ENCODE measurements at regions not wholly inside any gene's neighbourhood (a gene's known extent, or its start where the extent isn't known, plus 50 kb on each side); places are given as distances from the start of the nearest gene placed in this dataset.
"Not testable (repeated sequence)": the region's sequence is repeated elsewhere in the genome, so short reads cannot be mapped to it uniquely, and the experiment has no call there.

DNA sequence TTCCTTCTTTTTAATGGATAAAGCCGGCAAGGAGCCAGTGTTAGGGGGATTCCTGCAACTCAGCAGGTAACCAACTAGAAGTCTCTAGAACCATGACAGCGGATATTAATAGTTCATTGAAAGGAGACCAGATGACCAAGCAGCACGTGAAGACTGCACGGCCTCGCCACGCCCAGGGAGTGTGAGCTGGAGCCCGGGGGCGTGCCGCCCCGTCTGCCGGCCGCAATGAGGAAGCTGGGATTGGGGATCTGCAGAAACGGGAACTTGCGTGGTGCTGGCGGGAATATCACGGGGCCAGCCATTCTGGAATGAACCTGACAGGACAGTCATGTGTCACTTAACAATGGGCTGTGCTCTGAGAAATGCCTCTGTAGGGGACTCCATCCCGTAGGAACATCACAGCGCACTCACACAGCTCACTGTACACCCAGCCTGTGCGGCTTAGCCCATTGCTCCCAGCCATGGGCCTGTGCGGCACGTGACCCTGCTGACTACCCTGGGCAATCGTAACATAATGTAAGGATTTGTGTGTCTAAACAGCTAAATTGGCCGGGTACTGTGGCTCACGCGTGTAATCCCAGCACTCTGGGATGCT, 4092.8 kb upstream of the TPTE start:
- DNase-seq (peak; percentile 24 to 29), ATAC-seq (ENCODE audit: low FRiP score in 2 of 2) (peak in 1 of 2 donors; percentile 67)
- WGBS, 2 donors, result no CpG with 5 or more reads among the region's 25 CpGs
- not testable (repeated sequence) for H3K27ac ChIP-seq, H3K4me3 ChIP-seq, H3K9me3 ChIP-seq, H3K27me3 ChIP-seq, H3K36me3 ChIP-seq, H3K4me1 ChIP-seq

- not testable (repeated sequence) for H3K9me3 ChIP-seq; H3K27me3 ChIP-seq; ATAC-seq (ENCODE audit: low FRiP score in 2 of 2); DNase-seq; H3K4me3 ChIP-seq; H3K27ac ChIP-seq; H3K36me3 ChIP-seq; H3K4me1 ChIP-seq
- no CpG with 5 or more reads among the region's 8 CpGs for WGBS, 2 donors
Measured at GRCh38 chr21:6429924-6430323, 4091.5 kb upstream of the TPTE start.

GRCh38 chr21:6433149-6433548, 4088.2 kb upstream of the TPTE start:
- not testable (repeated sequence) for H3K4me1 ChIP-seq; H3K27me3 ChIP-seq; H3K27ac ChIP-seq; H3K4me3 ChIP-seq; H3K36me3 ChIP-seq; H3K9me3 ChIP-seq; ATAC-seq (ENCODE audit: low FRiP score in 2 of 2); DNase-seq
- WGBS, 2 donors, result 40% methylated on average over 1 of the region's 12 CpGs; no CpG with 5 or more reads in 1 of the 2 donors

DNA sequence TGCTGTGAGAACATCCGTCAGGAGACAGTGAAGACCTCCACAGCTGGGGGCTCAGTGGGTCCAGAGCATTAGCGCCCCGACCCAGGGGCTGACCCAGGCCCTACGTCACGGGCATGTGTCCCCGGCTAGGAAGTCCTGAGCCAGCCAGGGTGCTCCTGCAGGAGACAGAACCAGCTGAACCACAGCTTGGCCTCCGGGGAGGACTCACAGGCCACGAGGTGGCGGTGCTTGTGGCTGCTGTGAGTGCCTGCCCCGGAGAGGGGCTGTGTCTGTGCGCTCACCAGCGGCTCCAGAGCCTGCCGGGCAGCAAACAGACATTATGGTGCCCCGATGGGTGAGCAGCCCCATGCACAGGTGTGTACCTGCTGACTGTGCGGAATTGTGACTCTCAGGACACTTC, 4085.2 kb upstream of the TPTE start:
- not testable (repeated sequence) for ATAC-seq (ENCODE audit: low FRiP score in 2 of 2)

GRCh38 chr21:6436971-6437833, 4084.2 kb upstream of the TPTE start:
- H3K27me3 ChIP-seq, H3K36me3 ChIP-seq, H3K9me3 ChIP-seq, H3K4me1 ChIP-seq, DNase-seq, H3K4me3 ChIP-seq: not testable (repeated sequence)
- 53% methylated on average over 6 of the region's 21 CpGs; no CpG with 5 or more reads in 1 of the 2 donors for WGBS, 2 donors
- H3K27ac ChIP-seq, result peak overlapping the region in 2 of 4 donors; percentile 44 to 54
- ATAC-seq (ENCODE audit: low FRiP score in 2 of 2), result peak; percentile 82 to 88

More for the DNA sequence above, 4085.2 kb upstream of the TPTE start:
- not testable (repeated sequence) for H3K4me1 ChIP-seq, H3K9me3 ChIP-seq, H3K4me3 ChIP-seq, H3K27ac ChIP-seq, H3K36me3 ChIP-seq, H3K27me3 ChIP-seq
- no CpG with 5 or more reads among the region's 15 CpGs for WGBS, 2 donors
- DNase-seq, result peak in 1 of 2 donors; percentile 25

GRCh38 chr21:6437834-6438187, 4083.6 kb upstream of the TPTE start:
- ATAC-seq (ENCODE audit: low FRiP score in 2 of 2), result peak in 1 of 2 donors; percentile 65
- 55% methylated on average over 5 of the region's 7 CpGs; no CpG with 5 or more reads in 1 of the 2 donors for WGBS, 2 donors
- not testable (repeated sequence) for DNase-seq, H3K36me3 ChIP-seq, H3K4me3 ChIP-seq, H3K4me1 ChIP-seq, H3K9me3 ChIP-seq, H3K27me3 ChIP-seq
- H3K27ac ChIP-seq, result peak overlapping the region in 2 of 4 donors; percentile 44 to 54

- H3K9me3 ChIP-seq; H3K27me3 ChIP-seq; ATAC-seq (ENCODE audit: low FRiP score in 2 of 2); H3K36me3 ChIP-seq; H3K4me3 ChIP-seq; H3K27ac ChIP-seq; H3K4me1 ChIP-seq; DNase-seq: not testable (repeated sequence)
- WGBS, 2 donors, result no CpG with 5 or more reads among the region's 10 CpGs
Measured at GRCh38 chr21:6439058-6439457, 4082.3 kb upstream of the TPTE start.

DNA sequence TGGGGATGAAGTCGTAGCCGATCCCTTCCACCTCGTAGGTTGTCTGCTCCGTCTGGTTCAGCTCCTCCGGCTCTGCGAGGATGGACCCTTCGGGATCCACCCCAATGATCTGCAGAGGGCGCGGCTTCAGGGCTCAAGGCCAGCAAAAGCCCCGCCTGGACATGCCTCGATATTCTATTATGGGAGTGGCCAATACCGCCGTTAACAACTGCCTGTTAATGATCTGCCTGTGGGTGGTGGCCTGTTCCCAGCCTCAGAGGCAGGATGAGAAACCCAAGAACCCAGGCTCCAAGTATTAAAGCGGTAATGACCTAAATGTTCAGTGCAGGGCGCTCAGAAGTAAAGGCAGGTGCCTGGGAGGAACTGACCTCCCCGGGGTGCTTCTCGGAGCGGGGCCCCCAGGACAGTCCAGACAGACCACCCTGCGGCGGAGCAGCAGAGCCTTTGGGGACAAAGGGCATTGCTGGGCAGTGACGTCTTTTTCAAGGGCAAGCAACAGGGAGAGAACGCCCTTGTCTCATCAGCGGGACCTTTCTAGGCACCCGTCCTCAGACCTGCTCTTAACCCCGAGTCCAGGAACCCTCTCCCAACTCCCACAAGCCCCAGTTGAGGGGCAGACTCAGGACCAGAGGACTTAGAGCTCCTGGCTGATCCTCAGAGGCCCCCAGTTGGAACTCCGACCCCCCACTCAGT, 4066.6 kb upstream of the TPTE start:
- H3K27ac ChIP-seq; ATAC-seq (ENCODE audit: low FRiP score in 2 of 2); DNase-seq; H3K4me3 ChIP-seq; H3K9me3 ChIP-seq; H3K4me1 ChIP-seq; H3K36me3 ChIP-seq; H3K27me3 ChIP-seq: not testable (repeated sequence)
- no CpG with 5 or more reads among the region's 26 CpGs for WGBS, 2 donors

DNA sequence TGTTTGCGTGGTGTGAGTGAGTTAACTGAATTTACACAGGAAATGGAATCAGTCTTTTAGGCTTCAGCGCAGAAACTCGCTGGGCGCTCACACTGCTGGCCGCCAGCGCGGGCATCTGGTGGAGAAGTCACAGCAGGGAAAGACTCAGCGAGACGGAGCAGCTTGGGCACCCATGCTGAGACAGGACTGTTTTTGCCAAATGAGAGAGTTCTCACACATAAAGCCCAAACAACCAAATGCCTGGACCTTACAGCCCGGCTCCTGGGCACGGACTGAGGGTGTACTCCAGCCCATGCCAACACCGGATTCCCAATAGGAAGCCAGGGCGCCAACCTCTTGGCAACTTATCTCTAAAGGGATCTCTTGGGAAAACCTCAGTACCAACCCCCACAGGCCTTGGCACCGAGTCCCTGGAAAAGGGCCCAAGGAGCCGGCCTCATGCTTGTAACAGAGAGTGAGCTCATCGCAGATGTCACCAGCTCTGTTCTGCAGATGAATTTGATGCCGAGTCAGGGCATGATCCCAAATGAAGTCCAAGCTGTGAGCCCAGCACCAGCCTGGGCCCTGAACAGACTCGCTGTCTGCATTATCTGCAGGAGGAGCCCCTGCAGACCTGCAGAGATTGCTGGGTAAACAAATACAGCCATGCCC, 4065.2 kb upstream of the TPTE start:
- H3K9me3 ChIP-seq; H3K27ac ChIP-seq; DNase-seq; H3K4me1 ChIP-seq; H3K27me3 ChIP-seq; H3K4me3 ChIP-seq; ATAC-seq (ENCODE audit: low FRiP score in 2 of 2); H3K36me3 ChIP-seq: not testable (repeated sequence)
- WGBS, 2 donors, result no CpG with 5 or more reads among the region's 18 CpGs

DNA sequence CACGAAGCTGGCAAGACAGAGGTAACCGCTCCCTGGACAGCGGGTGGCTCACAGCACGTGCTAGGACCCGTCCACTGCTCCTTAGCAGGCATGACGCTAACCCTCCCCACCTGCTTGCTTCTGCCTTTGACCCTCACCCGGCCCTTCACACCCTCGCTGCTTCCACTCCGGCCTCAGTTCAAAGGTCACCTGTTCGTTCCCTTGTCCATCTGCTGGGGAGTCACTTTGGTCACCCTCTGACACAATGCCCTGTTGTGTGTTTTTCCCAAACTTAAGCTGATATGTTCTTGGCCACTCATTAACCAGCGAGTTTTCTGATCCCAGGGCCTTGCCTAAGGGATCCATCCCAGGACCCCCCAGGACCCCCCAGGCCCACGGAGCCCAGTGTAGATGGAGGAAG, 4061.6 kb upstream of the TPTE start:
- WGBS, 2 donors, result no CpG with 5 or more reads among the region's 12 CpGs
- H3K27me3 ChIP-seq; H3K27ac ChIP-seq; H3K36me3 ChIP-seq; H3K9me3 ChIP-seq; DNase-seq; H3K4me3 ChIP-seq; ATAC-seq (ENCODE audit: low FRiP score in 2 of 2); H3K4me1 ChIP-seq: not testable (repeated sequence)

GRCh38 chr21:6461358-6461757, 4060.0 kb upstream of the TPTE start:
- not testable (repeated sequence) for H3K36me3 ChIP-seq; H3K4me3 ChIP-seq; H3K4me1 ChIP-seq; H3K27me3 ChIP-seq; H3K27ac ChIP-seq; ATAC-seq (ENCODE audit: low FRiP score in 2 of 2); DNase-seq; H3K9me3 ChIP-seq
- WGBS, 2 donors, result no CpG with 5 or more reads among the region's 10 CpGs

DNA sequence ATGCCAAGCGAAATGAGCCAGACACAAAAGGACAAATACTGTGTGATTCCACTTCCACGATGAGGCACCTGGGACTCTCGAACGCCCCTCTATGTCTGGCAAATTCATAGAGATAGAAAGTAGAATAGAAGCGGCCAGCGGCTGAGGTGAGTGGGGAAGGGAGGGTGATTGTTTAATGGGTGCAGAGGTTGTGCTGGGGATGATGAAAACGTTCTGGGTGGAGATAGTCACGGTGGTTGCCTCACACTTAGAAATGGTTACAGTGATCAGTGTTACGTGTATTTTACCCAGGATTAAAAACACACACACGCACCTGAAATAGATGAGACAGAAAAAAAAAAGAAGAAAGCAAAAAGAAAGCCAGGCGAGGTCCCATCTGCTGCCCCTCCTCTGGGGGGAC, 4057.0 kb upstream of the TPTE start:
- WGBS, 2 donors, result no CpG with 5 or more reads among the region's 11 CpGs
- not testable (repeated sequence) for DNase-seq; H3K9me3 ChIP-seq; ATAC-seq (ENCODE audit: low FRiP score in 2 of 2); H3K27me3 ChIP-seq; H3K36me3 ChIP-seq; H3K4me3 ChIP-seq; H3K27ac ChIP-seq; H3K4me1 ChIP-seq
